DMS 273 treated with DMSO at 0.1 percent for 48 hours (cell line): ENCODE measurements at regions not wholly inside any gene's neighbourhood (a gene's known extent, or its start where the extent isn't known, plus 50 kb on each side); places are given as distances from the start of the nearest gene placed in this dataset.
"Not testable (repeated sequence)": the region's sequence is repeated elsewhere in the genome, so short reads cannot be mapped to it uniquely, and the experiment has no call there.

Experiments used
- DNase-seq: peaks from one replicate; lab custom pipeline; 2025; lab: John Stamatoyannopoulos, UW

DNA sequence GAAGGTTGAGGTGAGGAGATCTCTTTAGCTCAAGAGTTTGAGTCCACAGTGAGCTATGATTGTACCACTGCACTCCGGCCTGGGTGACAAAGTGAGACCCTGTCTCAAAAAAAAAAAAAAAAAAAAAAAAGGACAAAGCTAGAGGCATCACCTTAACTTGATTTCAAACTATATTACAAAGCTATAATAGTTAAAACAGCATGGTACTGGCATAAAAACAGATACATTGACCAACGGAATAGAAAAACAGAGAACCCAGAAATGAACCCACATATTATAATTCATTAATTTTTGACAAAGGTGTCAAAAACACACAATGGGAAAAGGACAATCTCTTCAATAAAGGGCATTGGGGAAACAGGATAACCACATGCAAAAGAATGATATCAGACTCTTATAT lies 50.8 kb upstream of the MBOAT1 start:
- DNase-seq: no peak

DNA sequence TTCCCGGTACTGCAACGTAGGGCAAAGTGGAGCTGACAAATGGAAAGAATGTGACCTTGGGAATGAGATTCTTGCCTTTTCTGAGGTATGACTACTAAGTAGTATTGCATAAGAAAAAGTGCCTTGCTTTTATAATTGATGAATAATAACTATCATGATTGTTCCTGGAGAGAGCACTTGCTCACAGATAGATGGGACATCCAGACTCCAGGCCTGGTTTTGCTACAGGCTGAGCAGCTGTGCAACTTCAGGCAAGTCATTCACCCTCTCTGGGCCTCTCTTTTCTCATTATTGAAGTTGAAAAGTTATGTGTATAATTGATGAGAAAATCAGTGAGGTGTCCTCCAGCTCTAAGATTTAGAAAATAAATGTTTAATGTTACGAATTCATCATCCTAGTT lies 53.6 kb upstream of the MBOAT1 start:
- DNase-seq: no peak

DNA sequence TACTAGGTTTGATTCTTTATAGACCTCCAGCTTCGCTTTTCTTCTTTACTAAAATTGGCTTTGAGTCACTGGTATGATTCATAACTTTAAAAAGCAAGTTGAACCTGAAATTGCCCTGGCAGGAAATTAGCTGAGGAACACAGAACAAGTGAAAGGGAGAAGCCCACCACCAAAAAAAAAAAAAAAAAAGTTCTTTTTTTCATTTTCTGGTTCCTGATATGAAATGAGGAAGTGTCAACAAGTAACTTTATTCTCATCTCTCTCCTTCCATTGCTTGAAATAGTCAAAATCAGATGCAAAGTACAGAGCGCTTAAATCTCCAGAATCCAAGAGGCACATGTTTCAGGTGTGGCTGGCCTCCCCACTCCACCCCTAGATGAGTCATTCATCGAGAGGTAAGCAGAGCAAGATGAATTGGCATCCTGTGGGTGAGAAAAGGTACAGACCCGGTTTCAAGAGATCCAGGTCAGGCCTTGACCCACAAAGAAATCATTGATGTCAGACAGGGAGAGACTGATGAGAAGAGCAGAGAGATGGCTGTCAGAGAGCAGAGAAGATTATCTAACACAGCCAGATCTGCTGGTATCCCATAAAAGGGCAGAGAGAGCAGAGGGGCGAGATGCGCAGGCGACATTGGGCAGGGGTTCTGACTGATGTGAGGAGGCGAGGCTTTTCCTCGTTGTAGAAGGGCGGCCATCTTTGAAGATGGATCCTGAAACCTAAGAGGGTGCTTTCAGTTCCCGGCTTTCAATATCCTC lies 54.8 kb upstream of the MBOAT1 start:
- no peak for DNase-seq

DNA sequence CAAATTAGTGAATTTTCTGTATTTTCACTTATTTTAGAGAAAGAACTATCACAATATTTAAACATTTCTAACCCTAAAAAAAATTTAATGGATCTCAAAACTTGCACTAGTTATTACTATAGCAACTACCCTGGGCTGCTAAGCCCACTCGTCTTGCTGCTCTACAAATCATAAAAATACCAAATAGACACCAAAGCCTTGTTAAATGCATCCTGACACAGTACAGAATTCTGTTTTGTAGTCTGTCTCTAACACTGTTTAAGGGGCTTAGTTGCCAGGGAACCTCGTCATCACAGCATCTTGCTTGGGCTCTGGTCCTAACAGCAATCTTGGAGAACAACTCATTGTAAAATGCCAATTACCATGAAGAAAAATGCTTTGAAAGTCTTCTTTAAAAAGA lies 56.9 kb upstream of the MBOAT1 start:
- no peak for DNase-seq

DNA sequence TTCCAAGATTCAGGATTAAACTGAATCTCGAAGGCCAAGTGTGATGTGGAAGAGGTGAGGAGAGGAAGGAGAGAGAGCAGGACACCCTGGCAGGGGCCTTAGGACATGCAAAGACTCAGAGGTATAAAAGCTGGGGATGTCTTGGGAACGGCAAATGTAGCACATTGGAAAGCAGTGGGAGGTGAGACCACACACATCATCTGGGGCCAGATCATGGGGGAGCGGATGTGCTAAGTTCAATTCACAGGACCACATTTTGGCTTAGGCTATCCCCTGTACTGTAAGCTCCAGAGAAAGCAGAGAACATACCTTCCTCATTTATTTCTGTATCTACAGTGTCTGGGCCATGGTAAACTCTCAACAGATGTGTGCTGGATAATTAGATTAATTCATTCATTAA lies 59.5 kb upstream of the MBOAT1 start:
- DNase-seq: no peak

- DNase-seq: no peak
Measured at GRCh38 chr6:20274137-20274536, 61.9 kb upstream of the MBOAT1 start.

- not testable (repeated sequence) for DNase-seq
Measured at GRCh38 chr6:20275837-20276236, 63.6 kb upstream of the MBOAT1 start.

- not testable (repeated sequence) for DNase-seq
Measured at GRCh38 chr6:20277724-20278123, 65.5 kb upstream of the MBOAT1 start.

DNA sequence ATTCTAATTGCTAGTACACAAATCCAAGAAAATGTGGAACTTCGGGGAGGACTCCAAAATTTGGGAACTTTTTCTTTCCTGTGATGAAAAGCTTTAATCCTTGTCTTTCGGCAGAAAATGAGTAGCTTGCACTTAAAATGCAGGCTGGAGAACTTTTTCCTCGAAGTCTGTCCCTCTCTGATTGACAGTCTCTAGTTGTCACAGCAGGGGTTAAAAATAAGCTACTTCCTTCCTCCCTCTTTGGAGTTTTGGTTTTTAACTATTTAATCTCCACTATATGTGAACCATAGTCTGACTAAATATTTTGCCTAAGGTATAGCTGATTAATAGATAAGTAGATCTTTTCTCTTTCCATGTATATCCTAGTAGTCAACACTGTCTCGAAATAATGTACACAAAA lies 66.8 kb upstream of the MBOAT1 start:
- no peak for DNase-seq

GRCh38 chr6:20279608-20280287 lies 67.5 kb upstream of the MBOAT1 start:
- DNase-seq: no peak

DNA sequence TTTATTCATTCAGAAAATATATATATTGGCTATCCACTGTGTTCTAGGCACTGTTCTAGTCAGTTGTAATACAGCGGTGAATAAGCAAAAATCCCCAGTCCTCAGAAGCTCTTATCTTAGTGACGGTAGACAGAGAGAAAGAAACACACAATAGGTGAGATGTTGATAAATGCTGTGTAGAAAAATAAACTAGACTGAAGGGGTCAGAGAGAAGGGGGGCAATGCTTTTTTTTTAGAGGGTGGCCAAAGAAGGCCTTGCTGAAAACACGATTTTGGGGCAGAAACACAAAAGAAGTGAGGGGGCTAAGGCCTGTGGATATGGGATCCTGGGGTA lies 68.0 kb upstream of the MBOAT1 start:
- DNase-seq: no peak

DNA sequence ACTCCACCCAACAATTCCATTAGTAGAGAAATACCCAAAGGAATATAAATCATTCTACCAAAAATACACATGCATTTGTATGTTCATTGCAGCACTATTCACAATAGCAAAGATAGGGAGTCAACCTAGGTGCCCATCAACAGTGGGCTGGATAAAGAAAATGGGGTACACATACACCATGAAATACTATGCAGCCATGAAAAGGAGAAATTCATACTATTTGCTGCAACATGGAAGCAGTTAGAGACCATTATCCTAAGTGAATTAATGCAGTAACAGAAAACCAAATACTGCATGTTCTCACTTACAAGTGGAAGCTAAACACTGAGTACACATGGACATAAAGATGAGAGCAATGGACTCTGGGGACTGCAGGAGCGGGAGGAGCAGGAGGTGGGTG lies 72.4 kb upstream of the MBOAT1 start:
- no peak for DNase-seq

- DNase-seq: no peak
Measured at GRCh38 chr6:20286968-20287565, 74.8 kb upstream of the MBOAT1 start.

DNA sequence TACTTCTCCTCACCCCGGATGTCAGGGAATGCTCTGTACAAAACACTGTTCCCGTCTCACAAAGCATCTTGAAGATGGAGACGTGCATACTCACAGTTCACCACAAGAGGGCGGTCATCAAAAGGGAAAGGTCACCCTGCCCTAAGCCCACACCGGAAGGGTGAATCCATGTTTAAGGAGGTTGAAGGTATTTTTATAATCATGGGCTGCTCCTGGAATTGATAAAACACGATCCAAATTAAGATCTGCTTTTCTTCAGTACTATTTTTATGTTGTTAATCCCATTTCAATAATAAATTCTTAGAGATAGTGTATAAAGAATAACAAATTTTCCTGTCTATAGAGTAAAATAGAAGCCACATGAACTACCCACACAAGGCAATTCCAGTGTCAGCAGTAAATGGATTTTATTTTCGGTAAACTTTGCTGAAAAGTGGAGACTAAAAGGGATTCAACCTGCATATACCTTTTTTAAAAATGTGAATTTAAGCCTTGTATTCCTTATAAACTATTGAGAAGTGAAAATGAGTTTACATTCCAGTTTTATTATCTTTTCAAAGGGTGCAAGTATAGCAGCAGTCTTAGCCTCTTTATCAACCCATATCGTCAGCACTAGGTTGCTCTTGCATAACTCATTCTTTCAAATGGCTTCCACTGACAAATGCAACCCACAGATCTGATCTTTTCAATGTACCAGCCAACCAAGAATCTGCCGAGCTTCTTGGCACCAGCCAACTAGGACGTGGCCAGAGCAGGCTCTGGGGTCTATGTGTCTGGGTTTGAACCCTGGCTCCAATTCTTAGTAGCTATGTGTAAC lies 79.7 kb upstream of the MBOAT1 start:
- DNase-seq: peak; percentile 68

- no peak for DNase-seq
Measured at GRCh38 chr6:20292905-20293304, 80.6 kb upstream of the MBOAT1 start.

DNA sequence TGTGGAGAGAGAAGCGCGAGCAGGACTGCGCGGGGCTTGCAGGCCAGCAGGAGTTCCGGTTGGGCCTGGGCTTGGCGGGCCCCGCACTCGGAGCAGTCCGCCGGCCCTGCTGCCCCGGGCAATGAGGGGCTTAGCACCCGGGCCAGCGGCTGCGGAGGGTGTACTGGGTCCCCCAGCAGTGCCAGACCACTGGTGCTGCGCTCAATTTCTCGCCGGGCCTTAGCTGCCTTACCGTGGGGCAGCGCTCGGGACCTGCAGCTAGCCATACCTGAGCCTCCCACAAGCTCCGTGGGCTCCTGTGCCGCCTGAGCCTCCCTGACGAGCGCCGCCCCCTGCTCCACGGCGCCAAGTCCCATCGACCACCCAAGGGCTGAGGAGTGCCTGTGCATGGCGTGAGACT lies 89.0 kb upstream of the MBOAT1 start:
- DNase-seq: no peak

GRCh38 chr6:20302168-20302567 lies 89.9 kb upstream of the MBOAT1 start:
- no peak for DNase-seq

DNA sequence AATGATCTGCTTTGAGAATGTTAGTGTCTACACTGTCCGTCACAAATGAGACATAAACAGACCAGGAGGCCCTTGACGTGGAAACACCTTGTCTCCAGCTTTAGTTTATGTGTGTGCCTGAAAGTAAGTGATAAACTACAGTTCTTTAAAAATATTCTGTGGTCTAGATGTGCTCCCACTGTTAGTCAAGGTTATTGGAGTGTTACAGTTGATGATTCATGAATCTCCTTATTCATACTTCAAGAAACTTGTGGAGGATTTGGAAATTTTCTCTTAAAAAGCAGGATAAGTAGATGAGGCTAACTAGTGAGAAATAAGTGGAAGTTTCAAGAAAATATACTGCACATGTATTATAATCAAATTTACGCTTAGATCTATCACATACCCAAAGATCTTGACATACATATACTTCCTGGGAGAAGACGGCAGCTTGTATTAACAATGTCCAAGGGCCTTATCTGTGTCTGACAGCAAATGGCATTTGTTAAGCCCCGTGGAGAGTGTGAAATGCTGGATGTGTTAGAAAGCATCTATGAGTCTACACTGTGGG lies 90.5 kb upstream of the MBOAT1 start:
- no peak for DNase-seq

DNA sequence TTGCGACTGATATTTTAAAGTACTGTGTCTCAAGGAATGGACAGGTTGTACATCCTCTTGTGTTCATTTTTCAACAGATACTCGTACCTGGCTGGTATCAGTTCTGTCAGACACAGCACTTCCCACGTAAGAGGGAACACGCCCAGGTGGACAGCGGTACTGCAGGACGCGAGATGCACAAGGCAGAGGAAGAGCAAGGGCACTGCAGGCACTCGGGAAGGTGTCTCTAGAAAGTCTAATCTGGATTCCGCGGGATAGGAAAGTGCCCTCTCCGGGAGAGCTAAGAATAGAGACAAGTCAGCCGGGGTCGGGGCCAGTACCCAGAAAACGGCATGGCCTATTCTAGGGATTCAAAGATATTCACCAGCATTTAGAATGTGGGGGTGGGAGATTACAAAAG lies 94.2 kb upstream of the MBOAT1 start:
- no peak for DNase-seq

DNA sequence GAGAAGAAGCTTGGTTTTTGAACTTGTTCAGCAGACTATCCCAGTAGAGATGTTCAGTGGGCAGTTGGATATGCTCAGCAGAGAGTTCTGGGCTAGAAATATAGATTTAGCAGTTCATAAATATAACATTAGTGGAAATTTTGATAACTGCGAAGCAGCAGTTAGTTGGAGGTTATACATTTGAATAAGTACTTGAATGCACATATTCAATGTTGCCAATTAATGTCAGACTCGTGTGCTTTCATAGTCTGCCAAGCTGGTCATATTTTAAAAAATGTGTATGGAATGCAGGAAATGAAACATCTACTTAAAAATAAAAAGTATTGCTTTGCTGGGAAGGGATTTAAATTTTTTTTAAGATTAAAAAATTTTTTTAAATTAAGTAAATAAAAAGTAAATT lies 92.5 kb upstream of the E2F3 start:
- DNase-seq: no peak

- DNase-seq: no peak
Measured at GRCh38 chr6:20310185-20310584, 91.5 kb upstream of the E2F3 start.

GRCh38 chr6:20312606-20313005 lies 89.1 kb upstream of the E2F3 start:
- DNase-seq: peak; percentile 75
